ENCODE measurements at regions not wholly inside any gene's neighbourhood (a gene's known extent, or its start where the extent isn't known, plus 50 kb on each side); places are given as distances from the start of the nearest gene placed in this dataset.
"Not testable (repeated sequence)": the region's sequence is repeated elsewhere in the genome, so short reads cannot be mapped to it uniquely, and the experiment has no call there.

- no peak overlapping the region for H3K4me3 ChIP-seq (ENCODE audit: low read depth, low read length)
- no peak for DNase-seq (ENCODE audit: low read depth)
- no peak for TF ChIP-seq CTCF (IDR thresholded peaks at IDR 0.05; ENCODE audit: insufficient read depth, low read length, poor library complexity, severe bottlenecking)
- no peaks in the 10 kb centered on the region for H3K27me3 ChIP-seq (ENCODE audit: control insufficient read depth, insufficient read depth, low read length)
- no peaks in the 10 kb centered on the region for H3K36me3 ChIP-seq (ENCODE audit: control insufficient read depth, insufficient read depth, low read length)
Observed at GRCh38 chr5:39654715-39655114, 229.9 kb upstream of the DAB2 start.

GRCh38 chr5:39652481-39652880 lies 227.7 kb upstream of the DAB2 start:
- H3K27me3 ChIP-seq (ENCODE audit: control insufficient read depth, insufficient read depth, low read length); H3K4me3 ChIP-seq (ENCODE audit: low read depth, low read length); H3K36me3 ChIP-seq (ENCODE audit: control insufficient read depth, insufficient read depth, low read length); DNase-seq (ENCODE audit: low read depth): not testable (repeated sequence)

- Histone ChIP-seq H3K4me3 (ENCODE audit: low read depth, low read length) (no peak overlapping the region), H3K27me3 (ENCODE audit: control insufficient read depth, insufficient read depth, low read length) (no peaks in the 10 kb centered on the region), H3K36me3 (ENCODE audit: control insufficient read depth, insufficient read depth, low read length) (no peaks in the 10 kb centered on the region)
- no peak for DNase-seq (ENCODE audit: low read depth)
- no peak for TF ChIP-seq CTCF (IDR thresholded peaks at IDR 0.05; ENCODE audit: insufficient read depth, low read length, poor library complexity, severe bottlenecking)
Observed at GRCh38 chr5:39652036-39652435, 227.3 kb upstream of the DAB2 start.

- DNase-seq (ENCODE audit: low read depth), result no peak
- no peaks in the 10 kb centered on the region for H3K36me3 ChIP-seq (ENCODE audit: control insufficient read depth, insufficient read depth, low read length)
- TF ChIP-seq CTCF (IDR thresholded peaks at IDR 0.05; ENCODE audit: insufficient read depth, low read length, poor library complexity, severe bottlenecking), result no peak
- H3K4me3 ChIP-seq (ENCODE audit: low read depth, low read length), result no peak overlapping the region
- H3K27me3 ChIP-seq (ENCODE audit: control insufficient read depth, insufficient read depth, low read length), result no peaks in the 10 kb centered on the region
Observed at GRCh38 chr5:39650008-39650762, 225.4 kb upstream of the DAB2 start.

- peak; percentile 60 for DNase-seq (ENCODE audit: low read depth)
- no peaks in the 10 kb centered on the region for H3K27me3 ChIP-seq (ENCODE audit: control insufficient read depth, insufficient read depth, low read length)
- H3K4me3 ChIP-seq (ENCODE audit: low read depth, low read length), result no peak overlapping the region
- no peaks in the 10 kb centered on the region for H3K36me3 ChIP-seq (ENCODE audit: control insufficient read depth, insufficient read depth, low read length)
- TF ChIP-seq CTCF (IDR thresholded peaks at IDR 0.05; ENCODE audit: insufficient read depth, low read length, poor library complexity, severe bottlenecking), result no peak
Observed at GRCh38 chr5:39648848-39649227, 224.1 kb upstream of the DAB2 start.

GRCh38 chr5:39648085-39648847 lies 223.5 kb upstream of the DAB2 start:
- Histone ChIP-seq H3K36me3 (ENCODE audit: control insufficient read depth, insufficient read depth, low read length) (no peaks in the 10 kb centered on the region), H3K27me3 (ENCODE audit: control insufficient read depth, insufficient read depth, low read length) (no peaks in the 10 kb centered on the region), H3K4me3 (ENCODE audit: low read depth, low read length) (no peak overlapping the region)
- no peak for TF ChIP-seq CTCF (IDR thresholded peaks at IDR 0.05; ENCODE audit: insufficient read depth, low read length, poor library complexity, severe bottlenecking)
- no peak for DNase-seq (ENCODE audit: low read depth)

Measured in kidney epithelial cell (primary cell).